Stimulated activated CD4-positive, alpha-beta T cell treated with anti-CD3 and anti-CD28 coated beads, Interleukin-15, amount 100 ng/mL, for 24 hours (primary cell): ENCODE measurements at regions not wholly inside any gene's neighbourhood (a gene's known extent, or its start where the extent isn't known, plus 50 kb on each side); places are given as distances from the start of the nearest gene placed in this dataset.

Experiments used
- DNase-seq: peaks from one replicate; pipeline ENCODE4 v3.0.0-alpha.2; 2020

GRCh38 chr11:29780756-29781155 lies 236.1 kb downstream of the KCNA4 start:
- DNase-seq = no peak

GRCh38 chr11:29773656-29774264 lies 243.1 kb downstream of the KCNA4 start:
- DNase-seq = no peak

- DNase-seq = no peak
Measured at GRCh38 chr11:29756871-29757270, 260.0 kb downstream of the KCNA4 start.

- DNase-seq = no peak
Measured at GRCh38 chr11:29755474-29755873, 261.4 kb downstream of the KCNA4 start.

GRCh38 chr11:29751618-29752017 lies 265.2 kb downstream of the KCNA4 start:
- DNase-seq = no peak

GRCh38 chr11:29750392-29750791 lies 266.4 kb downstream of the KCNA4 start:
- no peak for DNase-seq

- DNase-seq = no peak
Measured at GRCh38 chr11:29734287-29734686, 282.5 kb downstream of the KCNA4 start.

- no peak for DNase-seq
Measured at GRCh38 chr11:29713831-29714320, 303.0 kb downstream of the KCNA4 start.

GRCh38 chr11:29712616-29713015 lies 304.2 kb downstream of the KCNA4 start:
- no peak for DNase-seq

GRCh38 chr11:29707924-29708323 lies 308.9 kb downstream of the KCNA4 start:
- no peak for DNase-seq

GRCh38 chr11:29685361-29685760 lies 331.5 kb downstream of the KCNA4 start:
- DNase-seq = no peak

- no peak for DNase-seq
Measured at GRCh38 chr11:29682856-29683255, 334.0 kb downstream of the KCNA4 start.

GRCh38 chr11:29679996-29680395 lies 336.8 kb downstream of the KCNA4 start:
- DNase-seq = no peak

GRCh38 chr11:29676993-29677392 lies 339.8 kb downstream of the KCNA4 start:
- DNase-seq = no peak

GRCh38 chr11:29669310-29669709 lies 347.5 kb downstream of the KCNA4 start:
- DNase-seq = no peak

GRCh38 chr11:29657709-29658108 lies 359.1 kb downstream of the KCNA4 start:
- no peak for DNase-seq

GRCh38 chr11:29656597-29656996 lies 360.2 kb downstream of the KCNA4 start:
- no peak for DNase-seq

GRCh38 chr11:29645373-29645772 lies 371.5 kb downstream of the KCNA4 start:
- no peak for DNase-seq

- DNase-seq = no peak
Measured at GRCh38 chr11:29641201-29641600, 375.6 kb downstream of the KCNA4 start.

- DNase-seq = no peak
Measured at GRCh38 chr11:29634744-29635143, 382.1 kb downstream of the KCNA4 start.

GRCh38 chr11:29634244-29634643 lies 382.6 kb downstream of the KCNA4 start:
- DNase-seq = no peak

- no peak for DNase-seq
Measured at GRCh38 chr11:29629286-29629685, 387.5 kb downstream of the KCNA4 start.

GRCh38 chr11:29628609-29629008 lies 388.2 kb downstream of the KCNA4 start:
- no peak for DNase-seq

- DNase-seq = no peak
Measured at GRCh38 chr11:29627541-29627940, 389.3 kb downstream of the KCNA4 start.

GRCh38 chr11:29623144-29623722 lies 393.6 kb downstream of the KCNA4 start:
- no peak for DNase-seq
